PC-3 (cell line): ENCODE measurements at regions not wholly inside any gene's neighbourhood (a gene's known extent, or its start where the extent isn't known, plus 50 kb on each side); places are given as distances from the start of the nearest gene placed in this dataset.

ENCODE experiments used
- ATAC-seq: fragments of 200-7000 bp; cut with Tn5 transposase; 2 replicates; pipeline ENCODE4 v1.9.1; 2020; ENCODE audit warnings: mild to moderate bottlenecking, moderate library complexity
- BruUV-seq: library from RNA; stranded (reverse); fragments of 400-500 nt; replicated peaks from 2 replicates; lab custom pipeline; 2021; lab: Mats Ljungman, UMichigan
- CTCF ChIA-PET: fragments of 300-600 bp; sonication (Branson Sonifier 250); formaldehyde crosslinking; loops from one replicate; lab custom pipeline; 2022; ENCODE audit warnings: antibody characterized with exemption; lab: Charles Lee
- POLR2A ChIA-PET: fragments of 300-600 bp; sonication (Branson Sonifier 250); formaldehyde crosslinking; loops from one replicate; lab custom pipeline; 2022; ENCODE audit warnings: antibody characterized with exemption; ENCODE audit not compliant: unreplicated experiment; lab: Charles Lee
- DNase-seq: peaks from one replicate; pipeline ENCODE4 v3.0.0-alpha.2; 2015
- H2AFZ ChIP-seq: fragments of 300-600 bp; sonication (generic); 2 replicates; pipeline ENCODE4 v1.6.0; 2016; ENCODE audit warnings: antibody characterized with exemption, low read length
- H3F3A ChIP-seq: fragments of 300-600 bp; sonication (generic); one replicate; pipeline ENCODE4 v1.6.0; 2017; ENCODE audit warnings: antibody characterized with exemption, low read length, control low read depth, mild to moderate bottlenecking; ENCODE audit not compliant: unreplicated experiment
- H3K27ac ChIP-seq: fragments of 300-600 bp; sonication (generic); 2 replicates; pipeline ENCODE4 v1.5.1; 2016; ENCODE audit warnings: mild to moderate bottlenecking, low read length
- H3K27me3 ChIP-seq: fragments of 300-600 bp; sonication (generic); 2 replicates; pipeline ENCODE4 v1.6.1; 2016; ENCODE audit warnings: low read length, mixed read lengths
- H3K36me3 ChIP-seq: fragments of 300-600 bp; sonication (generic); 2 replicates; pipeline ENCODE4 v1.6.1; 2016; ENCODE audit warnings: low read depth, mixed run types, low read length, mixed read lengths
- H3K4me1 ChIP-seq: fragments of 300-600 bp; sonication (generic); 2 replicates; pipeline ENCODE4 v1.5.1; 2016; ENCODE audit warnings: low read length; ENCODE audit not compliant: insufficient read depth
- H3K4me2 ChIP-seq: fragments of 300-600 bp; sonication (generic); 2 replicates; pipeline ENCODE4 v1.6.0; 2016; ENCODE audit warnings: low read length
- H3K4me3 ChIP-seq: fragments of 300-600 bp; sonication (generic); 2 replicates; pipeline ENCODE4 v1.5.1; 2016; ENCODE audit warnings: mild to moderate bottlenecking, low read length, mixed read lengths
- H3K79me2 ChIP-seq: fragments of 300-600 bp; sonication (generic); 2 replicates; pipeline ENCODE4 v1.6.1; 2017; ENCODE audit warnings: low read length, mixed read lengths
- H3K9ac ChIP-seq: fragments of 300-600 bp; sonication (generic); 2 replicates; pipeline ENCODE4 v1.6.0; 2016; ENCODE audit warnings: mild to moderate bottlenecking, low read length
- H3K9me2 ChIP-seq: fragments of 300-600 bp; sonication (generic); replicated peaks from 2 replicates; pipeline ENCODE4 v1.6.1; 2016; ENCODE audit warnings: mixed run types, low read length, mixed read lengths
- H3K9me3 ChIP-seq: fragments of 300-600 bp; sonication (generic); 2 replicates; pipeline ENCODE4 v1.6.1; 2016; ENCODE audit warnings: low read length, mixed read lengths
- H4K20me1 ChIP-seq: fragments of 300-600 bp; sonication (generic); 2 replicates; pipeline ENCODE4 v1.6.1; 2016; ENCODE audit warnings: low read length, mixed read lengths
- EZH2 ChIP-seq: fragments of 300-600 bp; sonication (generic); IDR thresholded peaks from one replicate; pipeline ENCODE4 v1.6.1; 2017; ENCODE audit warnings: antibody characterized with exemption, mild to moderate bottlenecking, low read length; ENCODE audit not compliant: unreplicated experiment
- EZH2phosphoT487 ChIP-seq: fragments of 300-600 bp; sonication (generic); IDR thresholded peaks from 2 replicates; pipeline ENCODE4 v1.6.1; 2018; ENCODE audit warnings: mild to moderate bottlenecking, antibody characterized with exemption, low read length, borderline replicate concordance
- intact Hi-C: fragments of 100-400 bp; cut with micrococcal nuclease; formaldehyde crosslinking; loops from 2 replicates; pipeline ENCODE4 v1.9.0; 2023
- TF ChIP-seq, protein P1 (sequence below): fragments of 300-600 bp; sonication (generic); conservative IDR thresholded peaks from 2 replicates; pipeline ENCODE4 v1.5.1; 2017; ENCODE audit warnings: antibody characterized with exemption, low read depth, mild to moderate bottlenecking, low read length

DNA sequence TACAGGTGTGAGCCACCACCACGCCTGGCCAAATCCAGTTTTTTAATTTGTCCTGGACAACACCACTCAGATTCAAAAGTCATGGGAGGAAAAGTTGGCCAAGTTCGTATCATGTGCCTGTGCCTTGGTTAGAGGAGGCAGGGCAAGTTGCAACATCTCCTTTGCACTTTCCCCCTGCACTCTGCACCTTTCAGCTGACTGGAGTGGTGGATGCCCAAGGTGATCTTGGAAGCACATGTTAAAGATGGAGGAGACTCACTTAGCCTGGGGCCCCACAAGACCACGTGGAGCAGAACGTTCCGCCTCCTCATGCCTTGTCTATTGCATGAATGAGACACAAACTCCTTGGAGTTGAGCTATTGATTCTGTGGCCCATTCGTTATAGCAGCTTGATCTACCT lies 82.1 kb upstream of the FZD10 start:
- Histone ChIP-seq H4K20me1 (no peaks in the 10 kb centered on the region), H3K4me2 (no peak overlapping the region), H3K4me1 (no peaks in the 10 kb centered on the region), H3K27me3 (peaks cover 3% of the 10 kb centered on the region; the same call in 1 of the 2 replicates), H3K27ac (no peak overlapping the region), H3F3A (no peaks in the 10 kb centered on the region), H3K36me3 (no peaks in the 10 kb centered on the region), H3K9me3 (no peaks in the 10 kb centered on the region), H3K9ac (no peak overlapping the region), H3K4me3 (no peak overlapping the region), H2AFZ (no peak overlapping the region), H3K9me2 (no peaks in the 10 kb centered on the region), H3K79me2 (no peaks in the 10 kb centered on the region)
- ATAC-seq = no peak
- ChIA-PET POLR2A (no interaction called here), CTCF (no interaction called here)
- TF ChIP-seq, protein P1, sequence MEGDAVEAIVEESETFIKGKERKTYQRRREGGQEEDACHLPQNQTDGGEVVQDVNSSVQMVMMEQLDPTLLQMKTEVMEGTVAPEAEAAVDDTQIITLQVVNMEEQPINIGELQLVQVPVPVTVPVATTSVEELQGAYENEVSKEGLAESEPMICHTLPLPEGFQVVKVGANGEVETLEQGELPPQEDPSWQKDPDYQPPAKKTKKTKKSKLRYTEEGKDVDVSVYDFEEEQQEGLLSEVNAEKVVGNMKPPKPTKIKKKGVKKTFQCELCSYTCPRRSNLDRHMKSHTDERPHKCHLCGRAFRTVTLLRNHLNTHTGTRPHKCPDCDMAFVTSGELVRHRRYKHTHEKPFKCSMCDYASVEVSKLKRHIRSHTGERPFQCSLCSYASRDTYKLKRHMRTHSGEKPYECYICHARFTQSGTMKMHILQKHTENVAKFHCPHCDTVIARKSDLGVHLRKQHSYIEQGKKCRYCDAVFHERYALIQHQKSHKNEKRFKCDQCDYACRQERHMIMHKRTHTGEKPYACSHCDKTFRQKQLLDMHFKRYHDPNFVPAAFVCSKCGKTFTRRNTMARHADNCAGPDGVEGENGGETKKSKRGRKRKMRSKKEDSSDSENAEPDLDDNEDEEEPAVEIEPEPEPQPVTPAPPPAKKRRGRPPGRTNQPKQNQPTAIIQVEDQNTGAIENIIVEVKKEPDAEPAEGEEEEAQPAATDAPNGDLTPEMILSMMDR = no peak
- no peak for TF ChIP-seq EZH2phosphoT487
- no peak for TF ChIP-seq EZH2
- intact Hi-C loops = no loop called here
- no peak for DNase-seq
- no TSS peak for BruUV-seq

DNA sequence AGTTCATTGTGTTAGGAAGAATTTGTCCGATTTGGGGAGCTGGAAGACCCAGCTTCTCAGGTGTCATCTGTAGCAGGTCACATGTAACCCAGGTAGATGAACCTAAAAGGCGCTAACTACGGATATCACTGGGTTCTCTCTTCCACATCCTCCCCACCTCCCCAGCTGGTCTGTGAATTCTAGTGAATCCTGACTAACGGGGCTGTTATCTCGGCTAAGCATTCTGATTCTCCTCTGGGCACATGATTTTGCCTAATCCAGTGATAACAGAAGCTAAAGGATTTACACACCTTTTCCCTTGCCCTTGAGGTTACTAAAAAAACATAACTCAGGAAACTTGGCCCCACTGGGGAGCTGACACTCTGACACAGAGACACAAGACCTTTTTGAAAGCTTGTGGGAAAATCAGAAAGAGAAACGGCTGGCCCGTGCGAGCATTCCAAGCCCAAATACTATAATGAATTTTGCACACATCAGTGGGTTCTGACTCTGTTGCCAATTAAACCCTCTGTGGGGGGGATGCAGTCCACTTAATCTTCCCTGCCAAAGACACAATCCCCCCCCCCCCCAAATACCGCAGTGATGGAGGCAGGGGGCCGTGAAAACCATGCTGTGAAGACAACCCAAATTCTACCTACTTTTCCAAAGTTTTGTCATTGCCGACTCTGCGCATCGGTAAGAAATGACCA lies 81.0 kb upstream of the FZD10 start:
- H2AFZ ChIP-seq = no peak overlapping the region
- no peaks in the 10 kb centered on the region for H3K9me3 ChIP-seq
- no peak for DNase-seq
- H3K9ac ChIP-seq = no peak overlapping the region
- intact Hi-C loops = no loop called here
- H3K4me1 ChIP-seq = no peaks in the 10 kb centered on the region
- no peak for ATAC-seq
- no peaks in the 10 kb centered on the region for H3K36me3 ChIP-seq
- H3K4me2 ChIP-seq = no peak overlapping the region
- ChIA-PET POLR2A (no interaction called here), CTCF (no interaction called here)
- no peaks in the 10 kb centered on the region for H3K79me2 ChIP-seq
- H4K20me1 ChIP-seq = no peaks in the 10 kb centered on the region
- no peak overlapping the region for H3K4me3 ChIP-seq
- TF ChIP-seq EZH2phosphoT487 (no peak), EZH2 (no peak)
- TF ChIP-seq, protein P1 = no peak
- no peaks in the 10 kb centered on the region for H3F3A ChIP-seq
- H3K9me2 ChIP-seq = no peaks in the 10 kb centered on the region
- H3K27ac ChIP-seq = no peak overlapping the region
- peaks cover 6% of the 10 kb centered on the region; the same call in 1 of the 2 replicates for H3K27me3 ChIP-seq
- BruUV-seq = no TSS peak

DNA sequence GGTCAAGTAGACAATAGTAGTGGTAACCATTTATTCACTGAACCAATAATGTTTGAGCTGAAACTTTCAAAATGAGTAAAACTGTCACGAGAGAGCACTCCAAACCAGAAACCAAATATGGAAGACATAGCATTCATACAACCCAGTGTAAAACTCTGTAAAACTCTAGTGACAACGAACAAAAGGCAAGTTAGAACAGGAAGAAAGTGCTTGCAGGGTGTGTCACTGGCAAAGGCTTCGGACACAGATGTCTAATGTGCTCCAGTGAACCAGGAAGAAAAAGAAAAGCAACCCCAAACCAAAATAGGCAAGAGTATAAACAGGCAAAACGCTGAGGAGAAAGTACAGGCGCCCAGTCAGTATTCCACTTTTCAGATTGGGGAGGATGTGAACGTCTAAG lies 79.3 kb upstream of the FZD10 start:
- no peak overlapping the region for H3K4me2 ChIP-seq
- H3K4me1 ChIP-seq = no peaks in the 10 kb centered on the region
- peaks cover 12% of the 10 kb centered on the region; the same call in 1 of the 2 replicates for H3K27me3 ChIP-seq
- no peak overlapping the region for H2AFZ ChIP-seq
- no peak overlapping the region for H3K4me3 ChIP-seq
- no peak for DNase-seq
- H3K36me3 ChIP-seq = no peaks in the 10 kb centered on the region
- no peak overlapping the region for H3K27ac ChIP-seq
- H4K20me1 ChIP-seq = no peaks in the 10 kb centered on the region
- BruUV-seq = no TSS peak
- no peak overlapping the region for H3K9ac ChIP-seq
- no peak for TF ChIP-seq EZH2
- TF ChIP-seq, protein P1 = no peak
- no peak for TF ChIP-seq EZH2phosphoT487
- no peaks in the 10 kb centered on the region for H3F3A ChIP-seq
- H3K9me2 ChIP-seq = no peaks in the 10 kb centered on the region
- POLR2A ChIA-PET = no interaction called here
- no peak for ATAC-seq
- no peaks in the 10 kb centered on the region for H3K9me3 ChIP-seq
- intact Hi-C loops = no loop called here
- H3K79me2 ChIP-seq = no peaks in the 10 kb centered on the region
- CTCF ChIA-PET = no interaction called here
